Suprapubic skin (tissue), 4 donors: ENCODE measurements at regions not wholly inside any gene's neighbourhood (a gene's known extent, or its start where the extent isn't known, plus 50 kb on each side); places are given as distances from the start of the nearest gene placed in this dataset.

ENCODE experiments used
- DNase-seq, 2 donors: peaks; one replicate each; pipeline ENCODE4 v3.0.0-alpha.2; 2019; ENCODE audit warnings: low spot score in 2 of 2
- H3K27ac ChIP-seq: fragments of 200-600 bp; sonication (generic); one replicate; pipeline ENCODE4 v1.5.1; 2019
- H3K27me3 ChIP-seq: fragments of 200-600 bp; sonication (generic); one replicate; pipeline ENCODE4 v1.5.1; 2019
- H3K36me3 ChIP-seq: fragments of 200-600 bp; sonication (generic); one replicate; pipeline ENCODE4 v1.5.1; 2019
- H3K4me1 ChIP-seq: fragments of 200-600 bp; sonication (generic); one replicate; pipeline ENCODE4 v1.5.1; 2019
- H3K4me3 ChIP-seq: fragments of 200-600 bp; sonication (generic); one replicate; pipeline ENCODE4 v1.5.1; 2019; ENCODE audit warnings: mild to moderate bottlenecking
- H3K9me3 ChIP-seq: fragments of 200-600 bp; sonication (generic); one replicate; pipeline ENCODE4 v1.5.1; 2019
- EP300 ChIP-seq: sonication (generic); formaldehyde crosslinking; IDR thresholded peaks from one replicate; pipeline ENCODE4 v1.6.1; 2017; ENCODE audit warnings: antibody characterized with exemption
- POLR2A ChIP-seq, 2 donors: fragments of 450-650 bp; IDR thresholded peaks; one replicate each; pipeline ENCODE4 v1.6.1; 2017; ENCODE audit warnings: antibody characterized with exemption in 2 of 2, mild to moderate bottlenecking in 2 of 2, moderate library complexity in 2 of 2
- POLR2AphosphoS5 ChIP-seq, 3 donors: sonication (generic); formaldehyde crosslinking; IDR thresholded peaks; one replicate each; pipeline ENCODE4 v1.6.1; 2017; ENCODE audit warnings: antibody characterized with exemption in 3 of 3
- WGBS: methylation state at CpG from one replicate; pipeline ENCODE4 v1.1.5; 2018; 5-methylcytosine and 5-hydroxymethylcytosine counted together
- TF ChIP-seq, protein P1 (sequence below), 2 donors: fragments of 200-600 bp in 1 of 2; fragments of 450-650 bp in 1 of 2; sonication (generic) in 1 of 2; IDR thresholded peaks; one replicate each; pipeline ENCODE4 v1.5.1; 2016 to 2019; ENCODE audit warnings: antibody characterized with exemption in 2 of 2, mild to moderate bottlenecking in 1 of 2, moderate library complexity in 1 of 2

- WGBS, result 73% methylated on average over 6 of the region's 6 CpGs
- Histone ChIP-seq H3K9me3 (no peaks in the 10 kb centered on the region), H3K27ac (no peak overlapping the region), H3K27me3 (no peaks in the 10 kb centered on the region), H3K4me3 (no peak overlapping the region), H3K36me3 (no peaks in the 10 kb centered on the region), H3K4me1 (no peaks in the 10 kb centered on the region)
- no peak for DNase-seq
- TF ChIP-seq, protein P1, sequence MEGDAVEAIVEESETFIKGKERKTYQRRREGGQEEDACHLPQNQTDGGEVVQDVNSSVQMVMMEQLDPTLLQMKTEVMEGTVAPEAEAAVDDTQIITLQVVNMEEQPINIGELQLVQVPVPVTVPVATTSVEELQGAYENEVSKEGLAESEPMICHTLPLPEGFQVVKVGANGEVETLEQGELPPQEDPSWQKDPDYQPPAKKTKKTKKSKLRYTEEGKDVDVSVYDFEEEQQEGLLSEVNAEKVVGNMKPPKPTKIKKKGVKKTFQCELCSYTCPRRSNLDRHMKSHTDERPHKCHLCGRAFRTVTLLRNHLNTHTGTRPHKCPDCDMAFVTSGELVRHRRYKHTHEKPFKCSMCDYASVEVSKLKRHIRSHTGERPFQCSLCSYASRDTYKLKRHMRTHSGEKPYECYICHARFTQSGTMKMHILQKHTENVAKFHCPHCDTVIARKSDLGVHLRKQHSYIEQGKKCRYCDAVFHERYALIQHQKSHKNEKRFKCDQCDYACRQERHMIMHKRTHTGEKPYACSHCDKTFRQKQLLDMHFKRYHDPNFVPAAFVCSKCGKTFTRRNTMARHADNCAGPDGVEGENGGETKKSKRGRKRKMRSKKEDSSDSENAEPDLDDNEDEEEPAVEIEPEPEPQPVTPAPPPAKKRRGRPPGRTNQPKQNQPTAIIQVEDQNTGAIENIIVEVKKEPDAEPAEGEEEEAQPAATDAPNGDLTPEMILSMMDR (IDR thresholded peaks at IDR 0.05), result no peak
- TF ChIP-seq POLR2A (IDR thresholded peaks at IDR 0.05) (no peak), EP300 (no peak), POLR2AphosphoS5 (IDR thresholded peaks at IDR 0.05) (no peak)
Observed at GRCh38 chr11:36817336-36817965, 219.4 kb upstream of the RAG2 start.

DNA sequence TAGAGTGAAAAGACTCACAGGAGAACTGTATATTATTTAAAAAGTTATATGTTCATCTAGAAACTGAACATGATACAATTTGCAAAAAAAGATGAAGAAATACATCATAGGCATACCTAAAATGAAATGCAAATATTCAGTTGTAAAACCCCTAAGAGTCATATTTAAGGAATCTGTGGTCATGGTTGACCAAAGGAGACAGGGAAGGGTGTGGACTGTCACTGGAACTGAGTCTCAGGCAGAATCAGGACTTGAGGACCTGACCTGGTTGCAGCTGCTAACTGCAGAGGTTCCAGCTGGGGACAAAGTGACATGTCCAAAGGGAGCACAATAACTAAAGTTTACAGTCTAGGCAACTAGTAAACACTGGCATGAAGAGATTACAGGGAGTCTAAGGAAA lies 211.3 kb upstream of the RAG2 start:
- H3K27me3 ChIP-seq, result no peaks in the 10 kb centered on the region
- no peak for DNase-seq
- H3K4me3 ChIP-seq, result no peak overlapping the region
- H3K27ac ChIP-seq, result no peak overlapping the region
- no peaks in the 10 kb centered on the region for H3K9me3 ChIP-seq
- TF ChIP-seq, protein P1 (IDR thresholded peaks at IDR 0.05), result no peak
- TF ChIP-seq POLR2A (IDR thresholded peaks at IDR 0.05) (no peak), EP300 (no peak)
- H3K36me3 ChIP-seq, result no peaks in the 10 kb centered on the region
- no peaks in the 10 kb centered on the region for H3K4me1 ChIP-seq

DNA sequence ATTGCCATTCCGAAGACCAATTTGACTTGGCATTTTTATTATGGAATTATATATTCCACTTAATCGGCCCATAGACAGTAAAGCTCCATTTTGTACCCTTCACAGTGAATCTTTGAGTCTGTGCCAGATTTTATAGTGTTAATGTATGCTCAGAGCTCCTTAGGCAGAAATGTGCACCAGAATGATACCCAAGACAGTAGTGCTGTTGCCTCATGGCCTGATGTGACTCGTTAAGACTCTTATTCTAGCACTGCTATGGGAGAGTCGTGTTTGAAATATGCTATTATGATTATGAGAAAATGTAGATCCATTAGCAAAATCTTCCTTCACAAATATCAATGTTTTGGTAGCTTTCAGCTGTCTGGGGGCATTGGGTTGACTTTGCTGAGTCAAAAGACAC lies 209.8 kb upstream of the RAG2 start:
- no peaks in the 10 kb centered on the region for H3K36me3 ChIP-seq
- 71% methylated on average over 4 of the region's 4 CpGs for WGBS
- no peak overlapping the region for H3K27ac ChIP-seq
- no peaks in the 10 kb centered on the region for H3K27me3 ChIP-seq
- H3K4me1 ChIP-seq, result no peaks in the 10 kb centered on the region
- TF ChIP-seq, protein P1 (IDR thresholded peaks at IDR 0.05), result no peak
- TF ChIP-seq POLR2A (IDR thresholded peaks at IDR 0.05) (no peak), POLR2AphosphoS5 (IDR thresholded peaks at IDR 0.05) (no peak), EP300 (no peak)
- no peak for DNase-seq
- no peaks in the 10 kb centered on the region for H3K9me3 ChIP-seq
- H3K4me3 ChIP-seq, result no peak overlapping the region

DNA sequence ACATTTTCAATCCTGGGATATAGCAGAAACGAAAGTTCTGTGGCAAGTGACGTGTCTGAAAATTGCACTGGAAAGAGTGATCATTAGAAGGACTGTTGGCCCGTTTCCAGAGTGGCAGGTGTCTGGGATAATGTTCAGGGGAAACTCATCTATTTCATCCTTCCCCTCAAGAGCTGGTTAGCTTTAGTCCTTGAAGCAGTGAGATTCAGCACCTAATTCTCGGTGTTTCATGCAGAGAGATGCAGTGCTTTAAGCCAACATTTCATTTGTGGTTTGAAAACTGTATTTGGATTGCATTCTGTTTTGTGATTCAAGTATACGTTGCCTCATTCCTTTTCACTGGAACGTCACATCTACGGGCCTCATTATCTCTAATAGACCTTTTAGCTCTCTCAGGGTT lies 205.0 kb upstream of the RAG2 start:
- no peak for DNase-seq
- 76% methylated on average over 7 of the region's 7 CpGs for WGBS
- no peak for TF ChIP-seq POLR2A (IDR thresholded peaks at IDR 0.05)
- TF ChIP-seq EP300, result no peak
- TF ChIP-seq, protein P1 (IDR thresholded peaks at IDR 0.05), result no peak
- no peak for TF ChIP-seq POLR2AphosphoS5 (IDR thresholded peaks at IDR 0.05)
- H3K9me3 ChIP-seq, result no peaks in the 10 kb centered on the region
- H3K4me1 ChIP-seq, result no peaks in the 10 kb centered on the region
- no peak overlapping the region for H3K27ac ChIP-seq
- H3K4me3 ChIP-seq, result no peak overlapping the region
- H3K27me3 ChIP-seq, result no peaks in the 10 kb centered on the region
- no peaks in the 10 kb centered on the region for H3K36me3 ChIP-seq

DNA sequence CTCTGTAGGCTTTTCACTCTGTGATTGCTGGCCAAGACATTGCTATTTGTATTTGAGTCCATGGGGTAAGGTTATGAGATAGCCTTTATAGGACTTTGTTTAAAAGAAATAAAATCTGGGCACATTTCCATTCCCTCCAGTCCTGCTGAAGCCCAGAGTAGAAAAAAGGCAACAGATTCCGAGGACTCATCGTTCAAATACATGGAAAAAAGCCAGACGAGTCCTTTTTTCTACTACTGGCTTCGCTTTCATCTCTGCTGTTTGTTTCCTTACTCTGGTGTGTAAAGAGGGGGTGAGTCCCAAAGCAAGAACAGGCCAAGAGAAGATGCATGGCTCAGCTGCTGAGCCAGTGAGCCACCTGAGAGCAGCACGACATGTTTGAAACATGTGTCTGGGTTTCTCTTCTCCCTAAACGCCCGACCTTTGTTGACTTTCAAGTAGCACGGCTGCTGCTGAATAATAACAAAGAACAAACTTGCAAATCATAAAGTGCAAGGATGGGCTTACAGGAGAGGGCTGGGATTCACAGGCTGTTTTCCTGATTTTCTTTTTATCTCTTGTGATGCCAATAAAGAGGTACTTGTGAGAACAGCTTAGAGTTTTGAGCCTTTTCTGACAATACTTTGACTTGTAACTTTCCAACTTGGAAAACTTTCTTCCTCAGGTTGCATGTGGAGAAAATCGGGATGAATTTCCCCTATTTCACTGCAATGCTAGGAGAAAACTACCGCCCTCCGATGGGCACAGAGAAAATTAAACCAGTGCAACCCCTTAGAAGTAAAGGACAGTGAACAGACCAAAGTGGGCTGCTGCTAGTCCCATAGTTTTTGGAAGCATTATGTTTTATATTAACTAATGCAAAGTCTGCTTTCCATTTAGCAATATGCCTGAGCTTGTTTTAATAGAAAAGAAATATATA lies 195.2 kb upstream of the RAG2 start:
- H3K4me3 ChIP-seq, result no peak overlapping the region
- no peaks in the 10 kb centered on the region for H3K27me3 ChIP-seq
- TF ChIP-seq POLR2AphosphoS5 (IDR thresholded peaks at IDR 0.05) (no peak), EP300 (no peak), POLR2A (IDR thresholded peaks at IDR 0.05) (no peak)
- TF ChIP-seq, protein P1 (IDR thresholded peaks at IDR 0.05), result no peak
- H3K27ac ChIP-seq, result no peak overlapping the region
- H3K4me1 ChIP-seq, result no peaks in the 10 kb centered on the region
- no peaks in the 10 kb centered on the region for H3K9me3 ChIP-seq
- 21% methylated on average over 11 of the region's 11 CpGs for WGBS
- no peaks in the 10 kb centered on the region for H3K36me3 ChIP-seq
- DNase-seq, result no peak
